NOMO-1 (cell line): ENCODE measurements at regions not wholly inside any gene's neighbourhood (a gene's known extent, or its start where the extent isn't known, plus 50 kb on each side); places are given as distances from the start of the nearest gene placed in this dataset.
A peak's percentile ranks its signal among the peaks of the same experiment; 100 is the strongest.

ENCODE experiments used
- DNase-seq, 2 experiments: peaks; one replicate each; lab custom pipeline; 2025; ENCODE audit not compliant: unreplicated experiment in 2 of 2; lab: John Stamatoyannopoulos, UW

DNA sequence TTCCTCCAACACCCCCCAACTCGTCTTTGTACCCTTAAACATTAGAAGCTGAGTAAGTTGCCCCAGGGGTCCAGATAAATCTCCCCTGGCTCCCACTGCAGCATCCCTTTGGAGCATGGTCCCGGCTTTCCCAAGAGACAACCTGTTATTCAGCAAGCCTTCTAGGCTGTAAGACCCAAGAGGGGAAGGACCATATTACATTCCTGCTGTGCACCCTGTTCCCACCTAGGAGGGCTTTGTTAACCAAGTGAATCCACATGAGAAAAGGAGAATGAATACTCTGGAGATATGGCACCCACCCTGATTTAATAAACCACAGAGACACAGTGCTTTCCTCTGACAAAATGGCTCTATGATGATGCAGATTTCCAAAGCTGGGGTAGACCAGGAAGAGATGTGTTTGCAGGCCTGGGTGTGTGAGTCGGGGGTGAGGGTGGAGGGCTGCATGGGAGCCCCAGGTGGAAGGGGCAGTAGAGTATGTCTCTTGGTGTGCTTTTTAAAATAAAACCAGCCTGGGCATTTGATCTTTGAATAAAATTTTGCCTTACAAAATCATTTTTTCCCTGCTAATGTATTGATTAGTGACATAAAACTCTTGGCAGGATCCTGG, 325.2 kb downstream of the DRD1 start:
- DNase-seq, result no peak

DNA sequence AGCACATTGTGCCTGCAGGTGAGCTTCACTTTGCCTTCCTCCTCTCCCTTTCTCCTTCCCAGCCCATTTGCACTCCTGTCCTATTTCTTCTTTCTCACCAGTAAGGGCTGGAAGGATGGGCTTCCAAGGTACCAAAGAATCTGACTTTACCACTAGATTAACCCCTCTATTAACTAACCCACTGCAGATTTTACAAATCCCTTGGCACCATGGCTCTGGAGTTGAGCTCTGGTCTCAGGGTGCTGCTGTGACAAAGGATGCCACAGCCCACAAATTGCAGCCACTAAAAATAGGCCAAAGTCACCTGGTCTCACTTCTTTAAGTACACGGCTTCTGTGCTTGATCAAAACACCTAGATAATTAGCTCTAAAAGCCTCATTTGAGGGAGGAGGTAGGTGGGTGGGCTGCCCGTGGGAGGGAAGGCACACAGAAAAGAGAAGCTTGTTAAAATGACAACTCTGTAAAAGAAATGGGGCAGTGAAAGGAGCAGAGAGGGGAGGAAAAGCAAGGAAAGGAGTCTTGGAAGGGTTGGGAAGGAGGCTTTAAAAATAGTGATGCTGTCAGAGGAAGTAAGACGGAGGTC, 327.4 kb downstream of the DRD1 start:
- no peak for DNase-seq

DNA sequence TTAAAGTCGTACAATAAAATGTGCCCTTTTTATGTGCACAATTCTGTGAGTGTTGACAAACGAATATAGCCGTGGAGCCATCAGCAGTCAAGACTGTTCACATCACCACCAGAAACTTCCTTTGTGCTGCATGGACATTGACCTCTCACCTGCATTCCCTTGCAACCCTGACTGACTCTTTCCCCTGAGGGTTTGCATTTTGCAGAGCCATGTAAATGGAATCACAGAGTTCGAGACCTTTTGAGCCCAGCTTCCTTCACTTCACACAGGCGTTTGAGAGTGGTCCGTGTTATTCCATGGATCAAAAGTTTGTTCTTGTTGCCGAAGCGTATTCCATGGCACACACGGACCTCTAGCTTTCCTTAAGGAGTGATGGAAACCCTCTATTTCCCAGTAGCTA, 328.2 kb downstream of the DRD1 start:
- DNase-seq, result no peak

DNA sequence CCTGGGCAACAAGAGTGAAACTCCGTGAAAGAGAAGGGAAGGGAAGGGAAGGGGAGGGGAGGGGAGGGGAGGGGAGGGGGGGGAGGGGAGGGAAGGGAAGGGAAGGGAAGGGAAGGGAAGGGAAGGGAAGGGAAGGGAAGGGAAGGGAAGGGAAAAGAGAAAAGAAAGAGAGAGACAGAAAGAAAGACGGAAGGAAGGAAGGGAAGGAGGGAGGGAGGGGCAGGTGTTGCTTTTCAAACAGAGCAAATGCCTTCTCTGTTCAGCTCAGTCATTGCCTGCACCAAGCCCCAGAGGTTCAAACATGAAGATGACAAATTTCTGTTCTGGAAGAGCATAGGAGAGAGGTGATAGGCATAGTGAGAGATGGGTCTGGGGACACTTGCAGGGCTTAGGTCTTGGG, 330.0 kb downstream of the DRD1 start:
- DNase-seq, result no peak

DNA sequence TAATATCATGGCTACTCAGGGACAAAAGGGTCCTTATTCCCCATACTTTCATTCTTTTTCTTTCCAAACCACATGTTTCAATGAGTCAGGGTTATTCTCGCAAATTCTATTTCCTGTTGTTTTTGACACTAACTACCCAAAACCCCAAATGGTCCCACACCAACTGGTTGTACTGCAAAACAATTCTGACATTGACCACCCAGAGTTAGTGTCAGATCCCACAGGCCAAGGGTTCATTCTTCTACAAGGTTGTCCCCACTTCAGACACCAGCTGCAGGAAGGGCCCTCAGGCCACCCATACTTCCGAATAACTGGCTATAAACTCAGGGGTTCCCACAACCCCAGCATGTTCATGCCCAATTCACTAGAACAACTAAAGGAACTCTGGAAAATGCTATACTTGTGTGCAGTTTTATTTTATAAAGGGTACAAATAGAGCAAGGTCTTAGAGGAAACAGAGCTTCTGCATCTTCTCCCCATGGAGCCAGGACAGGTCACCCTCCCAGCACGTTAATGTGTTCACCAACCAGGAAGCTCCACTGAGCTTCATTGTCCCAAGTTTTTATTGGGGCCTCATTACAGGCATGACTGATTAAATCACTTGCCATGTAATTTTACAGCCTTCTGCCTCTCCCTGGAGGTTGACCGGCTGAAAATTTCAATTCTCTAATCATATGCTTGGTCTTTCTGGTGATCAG, 334.8 kb downstream of the DRD1 start:
- no peak for DNase-seq

DNA sequence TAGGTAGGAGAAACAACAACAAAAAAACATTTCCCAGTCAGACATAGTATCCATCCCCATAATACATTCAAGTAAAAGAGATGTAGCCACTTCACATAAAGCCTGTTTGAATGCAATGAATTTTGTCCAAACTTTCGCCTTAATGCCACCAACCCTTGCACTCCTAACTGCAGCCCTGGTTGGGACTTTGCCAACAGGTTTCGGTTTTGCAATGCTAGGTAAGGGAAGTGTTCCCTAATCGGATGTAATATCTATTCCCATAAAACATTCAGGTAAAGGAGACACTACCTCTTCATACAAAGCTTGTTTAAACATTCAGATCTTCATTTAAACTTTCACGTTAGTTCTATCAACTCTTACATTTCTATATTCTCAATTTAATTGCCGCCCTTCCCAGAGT, 336.1 kb downstream of the DRD1 start:
- DNase-seq, result no peak

DNA sequence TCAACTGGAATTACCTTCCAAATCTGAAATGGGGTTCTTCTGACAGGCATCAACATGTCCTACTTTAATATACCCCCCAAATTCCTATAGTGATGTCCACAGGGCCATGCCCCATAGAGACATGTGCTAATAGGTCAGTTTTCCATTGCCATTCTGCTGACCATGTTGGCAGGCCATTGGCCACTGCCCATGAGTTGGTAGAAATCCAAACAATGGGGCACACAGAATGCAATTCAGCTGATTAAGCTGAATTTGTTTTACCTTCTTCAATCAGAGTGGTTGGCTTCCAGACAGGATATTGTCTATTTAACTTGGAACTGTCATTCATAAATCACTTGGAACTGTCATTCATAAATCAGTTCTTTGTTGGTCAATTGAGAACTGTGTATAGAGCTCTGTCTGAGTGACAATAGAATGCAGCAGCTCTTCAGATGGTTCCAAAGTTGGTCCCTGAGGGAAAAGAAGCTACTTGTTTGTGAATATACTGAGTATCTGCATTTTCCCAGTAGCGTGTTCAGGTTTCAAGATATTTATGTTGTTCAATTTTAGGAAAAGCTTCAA, 336.9 kb downstream of the DRD1 start:
- DNase-seq, result no peak

DNA sequence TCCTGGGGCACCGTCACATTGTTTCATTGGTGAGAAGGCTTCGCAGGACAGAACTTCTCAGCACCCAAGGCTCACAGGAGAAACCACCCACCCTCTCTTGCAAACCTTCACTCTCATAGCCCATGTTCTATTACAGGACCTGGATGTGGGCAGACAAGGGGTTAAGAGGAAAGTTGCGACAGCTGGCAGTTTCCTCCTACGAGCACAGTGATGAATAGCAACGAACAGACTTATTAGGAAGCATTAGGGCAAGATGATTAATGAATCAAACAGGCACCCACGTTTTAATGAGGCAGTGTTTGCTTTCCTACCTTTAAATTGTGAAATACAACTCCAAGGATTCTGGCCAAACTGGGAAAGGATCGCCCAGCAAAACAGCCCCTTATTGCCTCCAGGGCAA, 339.3 kb downstream of the DRD1 start:
- no peak for DNase-seq

DNA sequence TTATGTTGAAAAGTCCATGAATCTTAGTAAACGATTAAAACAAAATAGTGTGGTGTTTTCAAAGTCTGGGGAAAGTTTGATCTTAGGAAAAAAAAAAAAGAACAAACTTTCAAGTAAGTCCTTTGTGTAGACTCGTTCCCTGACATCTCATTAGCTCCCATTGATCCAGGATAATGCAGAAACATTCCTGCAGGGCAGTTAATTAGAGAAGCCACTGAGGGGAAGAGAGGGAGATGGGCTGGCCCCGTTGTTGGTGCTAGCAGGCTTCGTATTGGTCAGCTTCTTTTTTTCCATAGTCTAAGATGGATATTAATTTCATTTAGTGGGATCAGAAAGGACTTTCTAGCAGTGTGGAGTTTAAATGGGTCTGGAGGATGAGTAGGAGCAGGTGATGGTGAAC, 340.2 kb downstream of the DRD1 start:
- DNase-seq, result no peak

DNA sequence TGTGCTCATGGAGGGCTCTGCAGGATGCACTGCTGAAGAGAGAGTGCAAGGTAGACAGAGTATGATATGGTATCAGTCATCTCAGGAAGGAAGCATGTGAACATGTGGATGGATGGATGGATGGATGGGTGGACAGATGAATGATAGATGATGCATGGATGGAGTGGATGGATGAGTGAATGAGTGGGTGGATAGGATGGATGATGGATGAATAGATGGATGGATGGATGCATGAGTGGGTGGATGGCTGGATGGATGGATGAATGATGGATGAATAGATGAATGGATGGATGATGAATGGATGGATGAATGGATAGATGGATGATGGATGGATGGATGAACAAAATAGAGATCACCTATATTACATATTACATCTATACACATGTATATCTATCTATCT, 341.3 kb downstream of the DRD1 start:
- DNase-seq, result no peak

DNA sequence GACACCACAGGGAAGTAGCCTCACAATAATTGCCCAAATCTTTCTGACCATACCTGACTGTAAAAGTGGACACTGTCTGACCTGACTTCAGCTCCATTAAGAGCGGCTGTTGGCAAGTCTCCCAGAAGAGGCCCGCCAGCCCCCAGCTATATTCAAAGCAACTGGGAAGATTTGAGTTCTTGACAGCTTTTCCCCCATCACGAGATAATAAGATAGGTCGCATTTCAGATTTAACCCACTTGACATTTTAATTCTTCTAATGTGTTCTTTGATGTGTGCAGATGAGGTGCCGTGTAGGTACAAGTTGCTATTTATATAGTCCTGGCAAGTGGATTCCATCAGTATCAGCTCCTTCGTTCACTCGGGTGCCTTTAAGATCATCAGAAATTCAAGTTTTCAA, 345.7 kb downstream of the DRD1 start:
- no peak for DNase-seq

DNA sequence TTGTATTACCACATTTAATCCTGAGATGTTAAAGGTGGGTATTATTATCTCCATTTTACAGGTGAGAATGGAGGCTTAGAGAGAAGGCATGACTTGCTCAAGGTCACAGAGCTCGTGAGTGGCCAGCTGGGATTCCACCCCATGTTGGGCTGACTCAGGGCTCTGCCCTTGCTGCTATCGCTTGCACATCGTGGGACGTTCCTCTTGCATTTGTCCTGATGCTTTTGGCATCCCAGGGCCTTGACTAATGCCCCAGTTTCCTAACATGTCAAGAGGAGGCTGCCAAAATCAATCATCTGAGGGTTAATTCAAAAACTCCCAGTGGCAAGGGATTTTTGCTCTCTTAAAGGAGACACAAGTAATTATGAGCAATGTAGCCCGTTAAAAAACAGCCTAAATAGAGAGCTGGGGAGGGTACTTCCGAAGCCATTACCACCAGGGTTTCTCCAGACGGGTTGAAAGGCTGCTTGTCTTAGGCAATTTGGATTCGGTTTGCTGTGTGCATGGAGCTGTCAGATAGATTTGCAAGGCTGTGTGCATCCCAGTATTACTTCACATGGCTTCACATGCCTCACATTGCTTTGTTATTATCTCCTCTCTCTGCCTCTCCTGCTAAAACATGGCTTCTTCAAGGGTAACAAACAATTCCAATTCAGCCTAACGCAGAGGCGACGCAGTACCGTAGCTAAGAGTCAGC, 347.4 kb downstream of the DRD1 start:
- DNase-seq, result no peak

DNA sequence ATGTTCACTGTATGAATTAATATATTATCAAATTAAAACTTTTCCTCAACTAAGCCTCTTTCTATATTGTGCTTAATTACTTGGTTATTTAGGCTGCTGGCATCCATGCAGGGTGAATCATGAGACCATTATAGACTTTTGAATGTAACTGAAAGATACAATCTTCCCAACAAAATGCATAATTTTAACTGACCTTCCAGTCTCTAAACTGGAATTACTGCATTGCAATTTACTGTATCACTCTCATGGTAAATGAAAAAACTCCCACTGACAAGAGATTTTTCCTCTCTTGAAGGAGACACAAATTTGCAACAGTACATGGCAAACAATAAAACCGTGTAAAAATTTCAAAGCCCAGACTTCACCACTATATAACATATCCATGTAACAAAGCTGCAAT, 349.5 kb downstream of the DRD1 start:
- DNase-seq, result no peak

DNA sequence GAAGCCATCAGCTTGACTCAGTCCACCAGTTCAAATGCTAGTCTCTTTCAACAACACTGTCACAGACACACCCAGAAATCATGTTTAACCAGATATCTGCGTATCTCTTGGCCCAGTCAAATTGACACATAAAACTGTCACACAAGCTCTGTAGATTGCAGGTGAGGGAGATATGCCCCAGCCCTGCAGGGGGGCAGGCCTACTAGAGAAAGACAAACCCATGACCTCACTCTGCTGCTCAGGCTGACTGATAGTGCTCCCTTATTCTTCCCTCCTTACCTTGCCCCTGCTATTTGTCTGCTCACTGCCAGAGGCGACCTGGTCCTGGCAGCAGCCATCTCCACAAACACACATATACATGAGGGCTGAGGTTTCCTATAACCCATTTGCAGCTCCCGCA, 351.3 kb downstream of the DRD1 start:
- DNase-seq, result no peak

DNA sequence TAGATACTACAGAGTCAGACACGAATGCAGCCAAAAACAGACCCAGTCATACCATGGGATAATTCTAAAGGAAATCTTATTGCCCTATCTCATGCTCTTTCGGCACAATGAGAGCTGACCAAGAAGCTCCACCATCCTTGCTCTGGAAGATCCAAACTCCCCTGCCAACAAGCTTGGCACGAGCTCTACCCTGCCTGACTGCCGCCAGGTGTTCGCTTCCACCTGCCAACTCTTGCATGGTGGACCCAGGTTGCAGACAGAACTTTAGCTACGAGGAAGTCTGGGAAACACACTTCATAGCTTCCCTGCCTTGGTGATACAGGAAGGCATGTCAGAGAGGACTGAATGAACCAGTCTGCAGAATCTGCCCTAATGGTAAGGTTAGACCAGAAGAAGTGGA, 355.0 kb downstream of the DRD1 start:
- no peak for DNase-seq

DNA sequence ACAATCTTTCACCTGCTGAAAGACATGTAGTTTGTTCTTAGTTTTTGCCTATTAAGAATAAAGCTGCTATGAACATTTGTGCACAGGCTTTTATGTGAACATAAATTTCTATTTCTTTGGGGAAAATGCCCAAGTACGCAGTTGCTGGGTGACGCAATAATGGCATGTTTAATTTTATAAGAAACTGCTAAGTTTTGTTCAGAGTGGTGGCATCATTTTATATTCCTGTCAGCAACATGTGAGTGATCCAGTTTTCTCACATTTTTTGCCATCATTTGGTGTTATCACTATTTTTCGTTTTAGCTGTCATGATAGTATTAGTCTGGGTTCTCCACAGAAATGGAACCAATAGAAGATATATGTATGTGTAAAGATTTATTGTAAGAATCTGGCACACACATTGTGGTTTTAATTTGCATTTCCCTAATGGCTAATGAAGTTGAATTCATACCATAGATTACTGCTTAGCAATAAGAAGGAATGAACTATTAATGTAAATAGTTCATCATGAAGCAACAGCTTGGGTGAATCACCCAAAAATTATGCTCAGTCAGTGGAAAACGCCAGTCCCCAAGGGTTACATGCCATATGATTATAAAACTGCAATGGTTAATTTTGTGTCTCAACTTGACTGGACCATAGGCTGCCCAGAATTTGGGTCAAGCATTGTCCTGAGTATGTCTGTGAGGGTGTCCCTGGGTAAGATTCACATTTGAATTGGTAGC, 358.6 kb downstream of the MSX2 start:
- no peak for DNase-seq

DNA sequence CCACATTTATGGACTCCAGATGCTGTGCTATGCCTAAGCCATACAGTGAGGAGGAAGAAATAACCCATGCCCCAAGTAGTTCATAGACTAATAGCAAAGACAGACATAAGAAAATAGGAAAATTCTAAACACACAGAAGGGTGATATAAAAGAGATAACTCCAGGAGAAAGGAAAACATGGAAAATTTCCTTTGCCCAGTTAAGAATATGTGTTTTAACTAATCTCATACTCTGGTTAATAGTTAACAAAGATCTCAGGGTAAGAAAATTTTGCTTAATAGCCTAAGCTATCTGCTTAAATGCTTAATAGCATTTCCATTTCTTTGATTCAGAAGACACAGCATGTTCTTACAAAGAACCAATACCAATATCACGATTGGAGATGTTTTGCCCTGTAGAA, 358.0 kb downstream of the MSX2 start:
- DNase-seq, result no peak

DNA sequence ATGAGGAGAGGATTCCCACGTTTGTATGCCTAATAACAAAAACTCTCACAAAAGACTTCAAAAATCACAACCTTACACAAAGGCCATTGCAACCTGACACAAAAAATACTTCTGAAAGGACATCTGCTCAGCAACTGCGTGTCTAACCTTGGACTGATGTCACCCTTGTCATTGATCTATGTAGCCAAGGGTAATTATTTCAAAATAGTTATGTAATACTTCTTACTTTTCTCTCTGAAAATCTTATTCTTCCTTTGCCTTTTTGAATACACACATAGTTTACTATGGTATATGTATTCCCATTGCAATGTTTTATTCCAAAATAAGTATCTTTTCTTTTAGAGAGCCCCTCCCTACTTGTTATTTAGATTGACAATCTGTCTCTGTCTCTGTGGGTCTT, 355.3 kb downstream of the MSX2 start:
- DNase-seq, result no peak

DNA sequence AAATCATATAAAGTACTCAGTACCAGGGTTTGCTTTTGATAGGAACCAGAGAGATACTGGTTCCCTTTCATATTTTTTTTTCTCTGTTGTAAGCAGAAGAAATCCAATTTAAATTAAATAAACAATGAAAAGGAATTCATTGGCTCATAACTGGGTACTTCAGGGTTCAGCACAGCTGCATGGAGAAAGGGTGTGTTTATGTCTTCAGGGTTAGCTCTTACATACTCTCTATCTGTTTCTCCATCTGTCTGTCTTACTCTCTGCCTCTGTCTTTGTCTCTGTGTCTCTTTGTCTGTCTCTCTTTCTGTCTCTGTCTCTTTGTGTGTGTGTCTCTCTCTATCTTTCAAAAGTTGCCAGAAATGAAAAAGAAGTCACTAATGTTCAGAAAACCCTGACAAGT, 345.9 kb downstream of the MSX2 start:
- DNase-seq, result no peak

DNA sequence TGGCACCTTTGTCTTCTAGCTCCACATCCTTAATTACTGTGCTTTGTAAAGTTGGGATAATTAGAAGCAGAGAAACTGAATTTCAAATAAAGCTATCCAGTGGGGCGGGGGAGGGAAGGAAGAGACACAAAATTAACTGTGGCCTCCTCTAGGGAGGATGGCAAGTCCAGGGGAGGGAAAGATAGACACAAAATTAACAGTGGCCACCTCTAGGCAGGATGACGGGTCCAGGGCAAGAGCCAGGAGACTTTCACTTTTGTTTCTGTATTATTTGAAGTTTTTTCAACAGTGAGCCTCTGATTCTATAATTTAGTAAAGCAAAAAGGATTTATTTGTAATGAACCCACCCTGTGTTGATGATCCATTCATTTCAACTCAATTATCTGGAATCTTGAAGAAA, 335.9 kb downstream of the MSX2 start:
- no peak for DNase-seq

DNA sequence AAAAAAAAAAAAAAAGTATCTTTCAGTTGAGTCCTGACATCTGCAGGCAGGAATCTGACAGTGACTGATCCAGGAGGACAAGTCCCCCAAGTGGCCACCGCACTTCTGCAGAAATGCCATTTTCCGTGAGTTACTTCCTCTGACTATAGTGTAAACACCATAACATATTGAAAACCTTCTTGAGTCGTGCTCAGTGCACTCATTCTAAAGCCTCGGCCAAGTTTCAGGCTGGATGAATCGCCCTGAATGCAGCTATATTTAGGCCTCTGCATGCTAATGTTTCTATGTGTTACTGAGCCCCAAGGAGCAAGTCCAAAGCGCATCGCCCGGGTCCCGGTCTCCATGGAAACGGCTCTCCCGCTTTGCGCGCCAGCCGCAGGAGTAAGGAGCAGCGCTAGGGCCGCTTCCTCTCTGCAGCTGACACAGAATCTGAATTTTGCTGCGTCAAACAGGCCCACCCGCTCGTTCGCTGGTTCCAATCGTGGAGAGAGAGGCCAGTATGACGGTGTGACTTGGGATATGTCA, 335.4 kb downstream of the MSX2 start:
- DNase-seq, result peak in 1 of 2 experiments; percentile 14
